Upper lobe of left lung (tissue), 4 donors: ENCODE measurements at regions not wholly inside any gene's neighbourhood (a gene's known extent, or its start where the extent isn't known, plus 50 kb on each side); places are given as distances from the start of the nearest gene placed in this dataset.

ENCODE experiments used
- EP300 ChIP-seq, 4 donors: sonication (generic); formaldehyde crosslinking; IDR thresholded peaks; one replicate each; pipeline ENCODE4 v1.5.1; 2017; ENCODE audit warnings: antibody characterized with exemption in 4 of 4, control low read depth in 2 of 4
- POLR2A ChIP-seq, 4 donors: fragments of 450-650 bp; IDR thresholded peaks; one replicate each; pipeline ENCODE4 v1.5.1; 2016 to 2017; ENCODE audit warnings: antibody characterized with exemption in 4 of 4, mild to moderate bottlenecking in 2 of 4
- POLR2AphosphoS5 ChIP-seq, 2 donors: sonication (generic); formaldehyde crosslinking; IDR thresholded peaks; one replicate each; pipeline ENCODE4 v1.5.1; 2017; ENCODE audit warnings: antibody characterized with exemption in 2 of 2
- TF ChIP-seq, protein P1 (sequence below), 6 experiments: fragments of 450-650 bp in 4 of 6; fragments of 200-600 bp in 2 of 6; sonication (generic) in 2 of 6; IDR thresholded peaks; one replicate each; pipeline ENCODE4 v1.5.1; 2016 to 2019; ENCODE audit warnings: antibody characterized with exemption in 6 of 6

DNA sequence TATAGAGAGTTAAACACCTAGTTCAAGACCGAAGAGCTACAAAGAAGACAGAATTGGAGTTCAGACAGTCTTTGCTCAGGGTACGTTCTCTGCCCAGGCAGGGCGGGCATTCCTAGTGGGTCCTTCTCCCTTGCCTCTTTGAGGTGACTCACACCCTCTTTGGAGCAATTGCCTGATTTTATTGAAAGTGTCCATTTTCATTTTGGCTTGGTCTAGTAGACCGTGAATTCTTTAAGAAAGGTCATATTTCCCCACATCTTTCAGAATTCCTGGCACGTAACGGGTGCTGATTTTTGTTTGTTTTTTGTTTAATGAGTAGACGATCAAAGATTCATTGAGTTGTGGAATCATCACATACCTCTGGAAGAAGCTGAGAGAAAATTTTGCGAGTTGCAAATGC lies 871.5 kb downstream of the RNF144A start:
- TF ChIP-seq, protein P1, sequence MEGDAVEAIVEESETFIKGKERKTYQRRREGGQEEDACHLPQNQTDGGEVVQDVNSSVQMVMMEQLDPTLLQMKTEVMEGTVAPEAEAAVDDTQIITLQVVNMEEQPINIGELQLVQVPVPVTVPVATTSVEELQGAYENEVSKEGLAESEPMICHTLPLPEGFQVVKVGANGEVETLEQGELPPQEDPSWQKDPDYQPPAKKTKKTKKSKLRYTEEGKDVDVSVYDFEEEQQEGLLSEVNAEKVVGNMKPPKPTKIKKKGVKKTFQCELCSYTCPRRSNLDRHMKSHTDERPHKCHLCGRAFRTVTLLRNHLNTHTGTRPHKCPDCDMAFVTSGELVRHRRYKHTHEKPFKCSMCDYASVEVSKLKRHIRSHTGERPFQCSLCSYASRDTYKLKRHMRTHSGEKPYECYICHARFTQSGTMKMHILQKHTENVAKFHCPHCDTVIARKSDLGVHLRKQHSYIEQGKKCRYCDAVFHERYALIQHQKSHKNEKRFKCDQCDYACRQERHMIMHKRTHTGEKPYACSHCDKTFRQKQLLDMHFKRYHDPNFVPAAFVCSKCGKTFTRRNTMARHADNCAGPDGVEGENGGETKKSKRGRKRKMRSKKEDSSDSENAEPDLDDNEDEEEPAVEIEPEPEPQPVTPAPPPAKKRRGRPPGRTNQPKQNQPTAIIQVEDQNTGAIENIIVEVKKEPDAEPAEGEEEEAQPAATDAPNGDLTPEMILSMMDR (IDR thresholded peaks at IDR 0.05): no peak
- no peak for TF ChIP-seq POLR2A (IDR thresholded peaks at IDR 0.05)
- TF ChIP-seq POLR2AphosphoS5 (IDR thresholded peaks at IDR 0.05): no peak
- TF ChIP-seq EP300 (IDR thresholded peaks at IDR 0.05): no peak
